ENCODE measurements at regions not wholly inside any gene's neighbourhood (a gene's known extent, or its start where the extent isn't known, plus 50 kb on each side); places are given as distances from the start of the nearest gene placed in this dataset.

GRCh38 chrX:139125916-139126315 lies 404.6 kb upstream of the F9 start:
- ChIA-PET CTCF (ENCODE audit: unreplicated experiment) (no interaction called here), POLR2A (no interaction called here)
- intact Hi-C loops (cut with micrococcal nuclease; ENCODE audit: unreplicated experiment) = loop anchor here (1.0 kb wide), 1 partner anchor 433 kb away; no protein-coding TSS in a partner anchor

GRCh38 chrX:139121616-139122286 lies 408.8 kb upstream of the F9 start:
- BruUV-seq (replicated peaks) = no TSS peak
- TF ChIP-seq CTCF (conservative IDR thresholded peaks at IDR 0.05; ENCODE audit: low read length) (no peak), EZH2phosphoT487 (IDR thresholded peaks at IDR 0.05; ENCODE audit: borderline replicate concordance, low read depth, low read length) (no peak)
- Histone ChIP-seq H2AFZ (ENCODE audit: low read length) (no peak overlapping the region), H3K27ac (ENCODE audit: low read depth, low read length, poor library complexity, severe bottlenecking) (no peak overlapping the region), H3K36me3 (ENCODE audit: insufficient read depth, low read length) (no peaks in the 10 kb centered on the region), H3K9me3 (ENCODE audit: low read length) (no peaks in the 10 kb centered on the region), H4K20me1 (ENCODE audit: insufficient read depth, low read length) (no peaks in the 10 kb centered on the region), H3K79me2 (ENCODE audit: insufficient read depth, low read depth, low read length) (no peaks in the 10 kb centered on the region), H3K9me2 (ENCODE audit: insufficient read depth, low read length) (no peaks in the 10 kb centered on the region), H3K4me2 (ENCODE audit: low read length) (no peak overlapping the region), H3K4me1 (ENCODE audit: insufficient read depth, low read length, poor library complexity, severe bottlenecking) (no peaks in the 10 kb centered on the region), H3K4me3 (ENCODE audit: low read depth, low read length, poor library complexity, severe bottlenecking) (no peak overlapping the region)
- ChIA-PET POLR2A (no interaction called here), CTCF (ENCODE audit: unreplicated experiment) (no interaction called here)
- no peak for DNase-seq (ENCODE audit: low spot score)
- intact Hi-C loops (cut with micrococcal nuclease; ENCODE audit: unreplicated experiment) = no loop called here

More at GRCh38 chrX:139125916-139126315, 404.6 kb upstream of the F9 start:
- H3K4me1 ChIP-seq (ENCODE audit: insufficient read depth, low read length, poor library complexity, severe bottlenecking) = no peaks in the 10 kb centered on the region
- no peaks in the 10 kb centered on the region for H3K36me3 ChIP-seq (ENCODE audit: insufficient read depth, low read length)
- no peaks in the 10 kb centered on the region for H3K79me2 ChIP-seq (ENCODE audit: insufficient read depth, low read depth, low read length)
- no peaks in the 10 kb centered on the region for H3K9me3 ChIP-seq (ENCODE audit: low read length)
- no peak overlapping the region for H2AFZ ChIP-seq (ENCODE audit: low read length)
- no peak overlapping the region for H3K4me3 ChIP-seq (ENCODE audit: low read depth, low read length, poor library complexity, severe bottlenecking)
- no peaks in the 10 kb centered on the region for H4K20me1 ChIP-seq (ENCODE audit: insufficient read depth, low read length)
- no peak for DNase-seq (ENCODE audit: low spot score)
- H3K4me2 ChIP-seq (ENCODE audit: low read length) = no peak overlapping the region
- no peak overlapping the region for H3K27ac ChIP-seq (ENCODE audit: low read depth, low read length, poor library complexity, severe bottlenecking)
- no peaks in the 10 kb centered on the region for H3K9me2 ChIP-seq (ENCODE audit: insufficient read depth, low read length)
- TF ChIP-seq CTCF (conservative IDR thresholded peaks at IDR 0.05; ENCODE audit: low read length) (no peak), EZH2phosphoT487 (IDR thresholded peaks at IDR 0.05; ENCODE audit: borderline replicate concordance, low read depth, low read length) (no peak)
- no TSS peak for BruUV-seq (replicated peaks)

GRCh38 chrX:139120760-139121159 lies 409.2 kb upstream of the FGF13 start:
- Histone ChIP-seq H3K9me2 (ENCODE audit: insufficient read depth, low read length) (no peaks in the 10 kb centered on the region), H3K4me3 (ENCODE audit: low read depth, low read length, poor library complexity, severe bottlenecking) (no peak overlapping the region), H2AFZ (ENCODE audit: low read length) (no peak overlapping the region), H3K4me1 (ENCODE audit: insufficient read depth, low read length, poor library complexity, severe bottlenecking) (no peaks in the 10 kb centered on the region), H3K4me2 (ENCODE audit: low read length) (no peak overlapping the region), H3K36me3 (ENCODE audit: insufficient read depth, low read length) (no peaks in the 10 kb centered on the region), H4K20me1 (ENCODE audit: insufficient read depth, low read length) (no peaks in the 10 kb centered on the region), H3K79me2 (ENCODE audit: insufficient read depth, low read depth, low read length) (no peaks in the 10 kb centered on the region), H3K9me3 (ENCODE audit: low read length) (no peaks in the 10 kb centered on the region), H3K27ac (ENCODE audit: low read depth, low read length, poor library complexity, severe bottlenecking) (no peak overlapping the region)
- ChIA-PET POLR2A (no interaction called here), CTCF (ENCODE audit: unreplicated experiment) (no interaction called here)
- no TSS peak for BruUV-seq (replicated peaks)
- DNase-seq (ENCODE audit: low spot score) = no peak
- TF ChIP-seq CTCF (conservative IDR thresholded peaks at IDR 0.05; ENCODE audit: low read length) (no peak), EZH2phosphoT487 (IDR thresholded peaks at IDR 0.05; ENCODE audit: borderline replicate concordance, low read depth, low read length) (no peak)
- intact Hi-C loops (cut with micrococcal nuclease; ENCODE audit: unreplicated experiment) = no loop called here
